GM23248 (cell line): ENCODE measurements at regions not wholly inside any gene's neighbourhood (a gene's known extent, or its start where the extent isn't known, plus 50 kb on each side); places are given as distances from the start of the nearest gene placed in this dataset.

Experiments
- EZH2 ChIP-seq: fragments of 200-600 bp; sonication (generic); IDR thresholded peaks from 2 replicates; pipeline ENCODE4 v1.6.1; 2018; ENCODE audit warnings: antibody characterized with exemption, mild to moderate bottlenecking; ENCODE audit not compliant: insufficient read depth, poor library complexity, severe bottlenecking
- EZH2phosphoT487 ChIP-seq: fragments of 200-600 bp; sonication (generic); IDR thresholded peaks from 2 replicates; pipeline ENCODE4 v1.6.1; 2018; ENCODE audit warnings: antibody characterized with exemption, moderate library complexity, mild to moderate bottlenecking, low read depth; ENCODE audit not compliant: insufficient read depth

GRCh38 chr5:156036640-156037039 lies 290.3 kb upstream of the SGCD start:
- no peak for TF ChIP-seq EZH2
- no peak for TF ChIP-seq EZH2phosphoT487
